ENCODE measurements at regions not wholly inside any gene's neighbourhood (a gene's known extent, or its start where the extent isn't known, plus 50 kb on each side); places are given as distances from the start of the nearest gene placed in this dataset.

- Mint-ChIP-seq H3K4me3 (no peak overlapping the region), H3K27ac (no peak overlapping the region), H3K4me1 (ENCODE audit: low read depth) (no peaks in the 10 kb centered on the region), H3K27me3 (no peaks in the 10 kb centered on the region), H3K9me3 (peaks cover 2% of the 10 kb centered on the region), H3K36me3 (ENCODE audit: low read depth) (no peaks in the 10 kb centered on the region)
- ChIA-PET CTCF (no interaction called here), POLR2A (no interaction called here)
- ATAC-seq = no peak
- intact Hi-C loops (cut with micrococcal nuclease) = no loop called here
- DNase-seq = no peak
- TF ChIP-seq, protein P1, sequence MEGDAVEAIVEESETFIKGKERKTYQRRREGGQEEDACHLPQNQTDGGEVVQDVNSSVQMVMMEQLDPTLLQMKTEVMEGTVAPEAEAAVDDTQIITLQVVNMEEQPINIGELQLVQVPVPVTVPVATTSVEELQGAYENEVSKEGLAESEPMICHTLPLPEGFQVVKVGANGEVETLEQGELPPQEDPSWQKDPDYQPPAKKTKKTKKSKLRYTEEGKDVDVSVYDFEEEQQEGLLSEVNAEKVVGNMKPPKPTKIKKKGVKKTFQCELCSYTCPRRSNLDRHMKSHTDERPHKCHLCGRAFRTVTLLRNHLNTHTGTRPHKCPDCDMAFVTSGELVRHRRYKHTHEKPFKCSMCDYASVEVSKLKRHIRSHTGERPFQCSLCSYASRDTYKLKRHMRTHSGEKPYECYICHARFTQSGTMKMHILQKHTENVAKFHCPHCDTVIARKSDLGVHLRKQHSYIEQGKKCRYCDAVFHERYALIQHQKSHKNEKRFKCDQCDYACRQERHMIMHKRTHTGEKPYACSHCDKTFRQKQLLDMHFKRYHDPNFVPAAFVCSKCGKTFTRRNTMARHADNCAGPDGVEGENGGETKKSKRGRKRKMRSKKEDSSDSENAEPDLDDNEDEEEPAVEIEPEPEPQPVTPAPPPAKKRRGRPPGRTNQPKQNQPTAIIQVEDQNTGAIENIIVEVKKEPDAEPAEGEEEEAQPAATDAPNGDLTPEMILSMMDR (IDR thresholded peaks at IDR 0.05) = no peak
Observed at GRCh38 chr15:87792250-87793040, 464.1 kb downstream of the NTRK3 start.

DNA sequence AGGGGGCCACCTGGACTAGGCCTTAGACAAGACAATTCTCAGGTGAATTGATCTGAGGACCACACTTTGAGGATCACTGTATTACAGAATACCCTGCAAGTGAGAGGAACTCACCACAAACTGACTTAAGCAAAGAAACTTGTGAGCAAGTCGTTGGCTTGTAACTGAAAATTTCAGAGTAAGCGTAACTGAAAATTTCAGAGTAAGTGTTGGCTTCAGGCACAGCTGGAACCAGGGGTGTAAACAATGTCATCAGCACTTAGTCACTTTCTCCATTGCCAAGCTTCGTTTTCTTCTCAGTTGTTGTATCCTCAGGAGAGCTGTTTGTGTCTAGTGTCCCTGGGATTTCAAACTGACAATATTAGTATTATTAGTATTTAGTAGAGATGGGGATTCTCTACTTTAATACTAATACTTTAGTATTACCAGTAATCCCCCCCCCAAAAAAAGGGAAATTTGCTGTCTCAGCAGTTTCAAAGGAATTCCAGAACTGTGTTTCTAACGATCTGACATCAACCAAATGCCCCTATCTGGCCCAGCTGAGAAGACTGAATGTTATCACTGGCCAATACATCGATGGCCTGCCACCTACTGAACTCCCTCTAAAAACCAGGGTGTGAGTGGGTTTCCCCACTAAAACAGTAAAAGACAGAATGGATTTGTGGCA is 474.4 kb downstream of the NTRK3 start:
- H3K9me3 Mint-ChIP-seq = no peaks in the 10 kb centered on the region
- DNase-seq = no peak
- H3K36me3 Mint-ChIP-seq (ENCODE audit: low read depth) = no peaks in the 10 kb centered on the region
- H3K27me3 Mint-ChIP-seq = no peaks in the 10 kb centered on the region
- ChIA-PET POLR2A (no interaction called here), CTCF (no interaction called here)
- TF ChIP-seq, protein P1 (IDR thresholded peaks at IDR 0.05) = no peak
- no peak overlapping the region for H3K27ac Mint-ChIP-seq
- no peaks in the 10 kb centered on the region for H3K4me1 Mint-ChIP-seq (ENCODE audit: low read depth)
- no peak for ATAC-seq
- H3K4me3 Mint-ChIP-seq = no peak overlapping the region
- intact Hi-C loops (cut with micrococcal nuclease) = no loop called here

DNA sequence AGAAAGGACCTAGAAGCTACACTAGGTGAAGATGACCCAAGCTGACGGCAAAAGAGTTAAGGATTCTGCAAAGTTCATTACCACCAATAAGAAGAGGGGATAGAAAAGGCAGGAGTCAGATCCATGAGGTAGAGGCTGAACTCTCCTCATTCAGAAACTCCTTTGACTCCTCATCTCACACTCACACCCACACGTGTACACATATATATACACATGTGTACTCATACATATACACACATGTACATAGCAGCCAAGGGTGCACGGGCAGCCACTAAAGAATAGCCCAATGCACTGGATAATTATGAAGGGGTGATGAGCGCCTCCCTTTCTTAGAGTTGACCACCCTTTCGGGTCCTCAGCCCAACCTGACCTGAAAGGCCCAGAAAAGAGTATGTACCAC is 476.8 kb downstream of the NTRK3 start:
- intact Hi-C loops (cut with micrococcal nuclease) = no loop called here
- ATAC-seq (no peak), DNase-seq (no peak)
- H3K4me1 Mint-ChIP-seq (ENCODE audit: low read depth) = no peaks in the 10 kb centered on the region
- H3K27me3 Mint-ChIP-seq = peaks cover 1% of the 10 kb centered on the region
- POLR2A ChIA-PET = no interaction called here
- CTCF ChIA-PET = no interaction called here
- H3K4me3 Mint-ChIP-seq = no peak overlapping the region
- no peaks in the 10 kb centered on the region for H3K9me3 Mint-ChIP-seq
- H3K27ac Mint-ChIP-seq = no peak overlapping the region
- no peaks in the 10 kb centered on the region for H3K36me3 Mint-ChIP-seq (ENCODE audit: low read depth)
- TF ChIP-seq, protein P1 (IDR thresholded peaks at IDR 0.05) = no peak

- H3K4me3 Mint-ChIP-seq = no peak overlapping the region
- ATAC-seq = no peak
- H3K9me3 Mint-ChIP-seq = no peaks in the 10 kb centered on the region
Observed at GRCh38 chr15:87778358-87778757, 478.2 kb downstream of the NTRK3 start.

More at GRCh38 chr15:87778358-87778757, 478.2 kb downstream of the NTRK3 start:
- POLR2A ChIA-PET = no interaction called here
- Mint-ChIP-seq H3K4me1 (ENCODE audit: low read depth) (no peaks in the 10 kb centered on the region), H3K36me3 (ENCODE audit: low read depth) (no peaks in the 10 kb centered on the region), H3K27ac (no peak overlapping the region), H3K27me3 (peaks cover 1% of the 10 kb centered on the region)
- TF ChIP-seq, protein P1 (IDR thresholded peaks at IDR 0.05) = no peak
- intact Hi-C loops (cut with micrococcal nuclease) = no loop called here
- no peak for DNase-seq
- CTCF ChIA-PET = no interaction called here
